22Rv1 (cell line): ENCODE measurements at regions not wholly inside any gene's neighbourhood (a gene's known extent, or its start where the extent isn't known, plus 50 kb on each side); places are given as distances from the start of the nearest gene placed in this dataset.

Experiments
- ZFX ChIP-seq: fragments of 450-650 bp; IDR thresholded peaks from 2 replicates; pipeline ENCODE4 v1.6.1; 2017; ENCODE audit warnings: antibody characterized with exemption, borderline replicate concordance
- TF ChIP-seq, protein P1 (sequence below): fragments of 450-650 bp; IDR thresholded peaks from 2 replicates; pipeline ENCODE4 v1.5.1; 2017; ENCODE audit warnings: mild to moderate bottlenecking

DNA sequence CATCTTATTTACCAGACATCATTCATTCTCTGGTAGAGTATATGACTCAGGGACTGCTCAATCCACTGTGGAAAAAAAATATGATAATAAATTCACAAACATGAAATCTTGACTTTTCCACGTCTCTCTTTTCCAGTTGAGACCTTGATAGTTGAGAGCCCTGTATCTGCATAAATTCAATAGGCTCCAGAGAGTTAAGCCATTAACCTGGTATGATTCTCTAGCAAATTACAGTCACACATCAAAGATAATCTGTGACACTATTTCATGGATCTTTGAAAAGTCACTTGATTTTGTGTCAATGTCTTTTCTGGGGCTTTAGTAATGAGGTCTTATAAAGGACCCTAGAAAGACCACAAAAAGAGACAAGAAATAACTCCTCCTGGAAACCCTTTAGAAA, 154.2 kb upstream of the FOXG1 start:
- TF ChIP-seq, protein P1, sequence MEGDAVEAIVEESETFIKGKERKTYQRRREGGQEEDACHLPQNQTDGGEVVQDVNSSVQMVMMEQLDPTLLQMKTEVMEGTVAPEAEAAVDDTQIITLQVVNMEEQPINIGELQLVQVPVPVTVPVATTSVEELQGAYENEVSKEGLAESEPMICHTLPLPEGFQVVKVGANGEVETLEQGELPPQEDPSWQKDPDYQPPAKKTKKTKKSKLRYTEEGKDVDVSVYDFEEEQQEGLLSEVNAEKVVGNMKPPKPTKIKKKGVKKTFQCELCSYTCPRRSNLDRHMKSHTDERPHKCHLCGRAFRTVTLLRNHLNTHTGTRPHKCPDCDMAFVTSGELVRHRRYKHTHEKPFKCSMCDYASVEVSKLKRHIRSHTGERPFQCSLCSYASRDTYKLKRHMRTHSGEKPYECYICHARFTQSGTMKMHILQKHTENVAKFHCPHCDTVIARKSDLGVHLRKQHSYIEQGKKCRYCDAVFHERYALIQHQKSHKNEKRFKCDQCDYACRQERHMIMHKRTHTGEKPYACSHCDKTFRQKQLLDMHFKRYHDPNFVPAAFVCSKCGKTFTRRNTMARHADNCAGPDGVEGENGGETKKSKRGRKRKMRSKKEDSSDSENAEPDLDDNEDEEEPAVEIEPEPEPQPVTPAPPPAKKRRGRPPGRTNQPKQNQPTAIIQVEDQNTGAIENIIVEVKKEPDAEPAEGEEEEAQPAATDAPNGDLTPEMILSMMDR: no peak
- no peak for TF ChIP-seq ZFX
